K562 (cell line): ENCODE measurements at regions not wholly inside any gene's neighbourhood (a gene's known extent, or its start where the extent isn't known, plus 50 kb on each side); places are given as distances from the start of the nearest gene placed in this dataset.

Experiments used
- ARID1B ChIP-seq: fragments of 450-650 bp; IDR thresholded peaks from 2 replicates; pipeline ENCODE4 v1.6.1; 2016; ENCODE audit warnings: antibody characterized with exemption, mild to moderate bottlenecking, inconsistent platforms
- CEBPZ ChIP-seq: fragments of 150-350 bp; IDR thresholded peaks from 2 replicates; pipeline ENCODE4 v1.6.1; 2014; ENCODE audit warnings: low read depth, mild to moderate bottlenecking, low read length, borderline replicate concordance
- CREM ChIP-seq: IDR thresholded peaks from 2 replicates; pipeline ENCODE4 v1.6.1; 2014; ENCODE audit warnings: antibody characterized with exemption, low read depth
- CSDE1 ChIP-seq, 2 experiments: fragments of 450-650 bp; IDR thresholded peaks; 2 replicates each; pipeline ENCODE4 v1.6.1; 2016; ENCODE audit warnings: mild to moderate bottlenecking in 1 of 2
- CTBP1 ChIP-seq: fragments of 450-650 bp; IDR thresholded peaks from 2 replicates; pipeline ENCODE4 v1.6.1; 2016; ENCODE audit warnings: borderline replicate concordance
- CXXC5 ChIP-seq: fragments of 250-450 bp; sonication (Bioruptor Pico); IDR thresholded peaks from 2 replicates; pipeline ENCODE4 v1.8.0; 2022; ENCODE audit warnings: inconsistent platforms, mild to moderate bottlenecking, moderate library complexity
- E2F1 ChIP-seq: sonication (generic); formaldehyde crosslinking; IDR thresholded peaks from 2 replicates; pipeline ENCODE4 v1.8.1; 2023; ENCODE audit warnings: mild to moderate bottlenecking, missing genetic modification reagents, moderate library complexity
- EP300 ChIP-seq: IDR thresholded peaks from 2 replicates; pipeline ENCODE4 v1.6.1; 2012; ENCODE audit warnings: low read length, improper control_type of control experiment
- FOSL1 ChIP-seq: fragments of 200-800 bp; sonication (Bioruptor generic); conservative IDR thresholded peaks from 2 replicates; pipeline ENCODE4 v1.6.1; 2016; ENCODE audit warnings: missing genetic modification characterization, missing compliant biosample characterization
- ILF3 ChIP-seq: fragments of 450-650 bp; IDR thresholded peaks from 2 replicates; pipeline ENCODE4 v1.6.1; 2018; ENCODE audit warnings: antibody characterized with exemption, mild to moderate bottlenecking, moderate library complexity, borderline replicate concordance
- KDM1A ChIP-seq, 2 experiments: fragments of 450-650 bp; IDR thresholded peaks; 2 replicates each; pipeline ENCODE4 v1.6.1; 2016; ENCODE audit warnings: mild to moderate bottlenecking in 2 of 2
- NFATC3 ChIP-seq: fragments of 450-650 bp; IDR thresholded peaks from 2 replicates; pipeline ENCODE4 v1.6.1; 2017; ENCODE audit warnings: mild to moderate bottlenecking
- NUFIP1 ChIP-seq: fragments of 450-650 bp; IDR thresholded peaks from 2 replicates; pipeline ENCODE4 v1.6.1; 2018; ENCODE audit not compliant: partially characterized antibody
- SAFB ChIP-seq: fragments of 200-400 bp; formaldehyde crosslinking; IDR thresholded peaks from 2 replicates; pipeline ENCODE4 v1.6.1; 2017; ENCODE audit warnings: low read depth, low read length, borderline replicate concordance
- SP1 ChIP-seq: sonication (generic); formaldehyde crosslinking; IDR thresholded peaks from 2 replicates; pipeline ENCODE4 v1.8.1; 2022; ENCODE audit warnings: mild to moderate bottlenecking, missing genetic modification reagents
- TAL1 ChIP-seq: fragments of 450-650 bp; IDR thresholded peaks from 2 replicates; pipeline ENCODE4 v1.6.1; 2016; ENCODE audit warnings: mild to moderate bottlenecking
- TCF3 ChIP-seq: sonication (generic); formaldehyde crosslinking; IDR thresholded peaks from 2 replicates; pipeline ENCODE4 v1.4.0; 2020; ENCODE audit warnings: mild to moderate bottlenecking, missing genetic modification reagents
- TEAD4 ChIP-seq, 2 experiments: sonication (generic) in 1 of 2; formaldehyde crosslinking in 1 of 2; IDR thresholded peaks; 2 replicates each; pipeline versions ENCODE4 v1.6.1 to v1.8.0; 2012 to 2022; ENCODE audit warnings: borderline replicate concordance in 1 of 2, inconsistent platforms in 1 of 2, low read length in 1 of 2, mild to moderate bottlenecking in 1 of 2, missing genetic modification reagents in 1 of 2
- TRIM24 ChIP-seq, 2 experiments: fragments of 450-650 bp; IDR thresholded peaks; 2 replicates each; pipeline ENCODE4 v1.6.1; 2016
- ZBTB12 ChIP-seq: fragments of 250-450 bp; sonication (Bioruptor Pico); IDR thresholded peaks from 2 replicates; pipeline ENCODE4 v1.4.0; 2020
- ZNF263 ChIP-seq: sonication (generic); formaldehyde crosslinking; IDR thresholded peaks from 2 replicates; pipeline ENCODE4 v1.8.0; 2022; ENCODE audit warnings: mild to moderate bottlenecking, missing genetic modification reagents, borderline replicate concordance
- ZNF780A ChIP-seq: fragments of 250-450 bp; sonication (Bioruptor Pico); IDR thresholded peaks from 2 replicates; pipeline ENCODE4 v1.5.0; 2021; ENCODE audit warnings: mild to moderate bottlenecking
- TF ChIP-seq, protein P1 (sequence below): fragments of 450-650 bp; IDR thresholded peaks from 2 replicates; pipeline ENCODE4 v1.7.0; 2016; ENCODE audit warnings: borderline replicate concordance

DNA sequence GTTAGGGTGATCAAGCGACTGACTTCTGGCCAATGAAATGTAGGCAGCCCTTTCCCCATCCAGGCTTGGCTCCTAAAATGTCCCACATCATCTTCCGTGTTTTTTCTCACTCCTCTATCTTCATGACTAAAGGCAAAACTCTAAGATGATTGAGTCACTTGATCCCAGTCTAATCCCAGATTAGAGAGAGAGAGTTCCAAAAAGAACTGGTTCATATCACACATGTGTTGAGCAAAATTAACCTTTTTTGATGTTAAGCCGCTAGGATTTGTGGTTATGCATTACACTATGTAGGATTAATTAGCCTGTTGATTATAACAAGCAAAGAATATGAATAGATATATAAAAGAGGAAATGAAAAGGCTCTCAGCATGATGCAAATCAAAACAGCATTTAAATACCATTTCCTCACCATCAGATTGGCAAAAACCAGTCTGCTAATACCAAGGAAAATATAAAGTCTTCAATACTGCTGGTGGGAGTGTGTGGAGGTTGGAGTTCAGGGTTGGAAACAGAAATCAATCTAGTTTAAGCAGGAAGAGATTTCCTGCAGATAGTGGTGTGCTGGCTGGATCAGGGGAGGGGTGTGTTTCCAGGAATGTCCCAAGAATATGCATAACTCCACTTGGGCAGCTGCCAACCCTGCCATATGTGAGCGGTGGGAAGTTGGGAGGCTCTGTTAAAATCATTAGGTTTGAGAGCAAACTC lies 187.6 kb upstream of the S1PR3 start (continued):
- TF ChIP-seq ZNF780A (CRISPR knock-in tag) (no peak), E2F1 (CRISPR knock-in tag) (no peak), SP1 (CRISPR knock-in tag) (no peak), ILF3 (no peak), EP300 (peak; percentile 48; the same call in 1 of the 2 replicates), CSDE1 (IDR thresholded peaks at IDR 0.05) (no peak), CTBP1 (peak; percentile 30; the same call in 1 of the 2 replicates), KDM1A (IDR thresholded peaks at IDR 0.05) (peak; percentile 19 to 44; a peak in 2 of 4 replicates), ARID1B (peak; percentile 64; the same call in 1 of the 2 replicates), NFATC3 (no peak), TRIM24 (IDR thresholded peaks at IDR 0.05) (peak in 1 of 2 experiments; percentile 27; a peak in 1 of 4 replicates), TAL1 (peak; percentile 19; the same call in 1 of the 2 replicates), SAFB (no peak), ZNF263 (no peak), TCF3 (peak; percentile 59), NUFIP1 (no peak), CEBPZ (no peak), CREM (no peak), FOSL1 (tag) (peak; percentile 26; the same call in 1 of the 2 replicates), ZBTB12 (no peak), CXXC5 (CRISPR knock-in tag) (no peak), TEAD4 (IDR thresholded peaks at IDR 0.05; ENCODE audit: low read length) (peak; percentile 47; the same call in 1 of the 2 replicates), TEAD4 (CRISPR knock-in tag; IDR thresholded peaks at IDR 0.05; ENCODE audit: borderline replicate concordance) (no peak)
- TF ChIP-seq, protein P1, sequence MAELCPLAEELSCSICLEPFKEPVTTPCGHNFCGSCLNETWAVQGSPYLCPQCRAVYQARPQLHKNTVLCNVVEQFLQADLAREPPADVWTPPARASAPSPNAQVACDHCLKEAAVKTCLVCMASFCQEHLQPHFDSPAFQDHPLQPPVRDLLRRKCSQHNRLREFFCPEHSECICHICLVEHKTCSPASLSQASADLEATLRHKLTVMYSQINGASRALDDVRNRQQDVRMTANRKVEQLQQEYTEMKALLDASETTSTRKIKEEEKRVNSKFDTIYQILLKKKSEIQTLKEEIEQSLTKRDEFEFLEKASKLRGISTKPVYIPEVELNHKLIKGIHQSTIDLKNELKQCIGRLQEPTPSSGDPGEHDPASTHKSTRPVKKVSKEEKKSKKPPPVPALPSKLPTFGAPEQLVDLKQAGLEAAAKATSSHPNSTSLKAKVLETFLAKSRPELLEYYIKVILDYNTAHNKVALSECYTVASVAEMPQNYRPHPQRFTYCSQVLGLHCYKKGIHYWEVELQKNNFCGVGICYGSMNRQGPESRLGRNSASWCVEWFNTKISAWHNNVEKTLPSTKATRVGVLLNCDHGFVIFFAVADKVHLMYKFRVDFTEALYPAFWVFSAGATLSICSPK, result no peak
